GM19324 (cell line): ENCODE measurements at regions not wholly inside any gene's neighbourhood (a gene's known extent, or its start where the extent isn't known, plus 50 kb on each side); places are given as distances from the start of the nearest gene placed in this dataset.
A peak's percentile ranks its signal among the peaks of the same experiment; 100 is the strongest.
"Not testable (repeated sequence)": the region's sequence is repeated elsewhere in the genome, so short reads cannot be mapped to it uniquely, and the experiment has no call there.

Experiments used
- ATAC-seq: cut with Tn5 transposase; IDR thresholded peaks from one replicate; pipeline ENCODE4 v1.9.1; 2021; ENCODE audit warnings: mild to moderate bottlenecking, moderate library complexity; ENCODE audit not compliant: unreplicated experiment, low FRiP score

DNA sequence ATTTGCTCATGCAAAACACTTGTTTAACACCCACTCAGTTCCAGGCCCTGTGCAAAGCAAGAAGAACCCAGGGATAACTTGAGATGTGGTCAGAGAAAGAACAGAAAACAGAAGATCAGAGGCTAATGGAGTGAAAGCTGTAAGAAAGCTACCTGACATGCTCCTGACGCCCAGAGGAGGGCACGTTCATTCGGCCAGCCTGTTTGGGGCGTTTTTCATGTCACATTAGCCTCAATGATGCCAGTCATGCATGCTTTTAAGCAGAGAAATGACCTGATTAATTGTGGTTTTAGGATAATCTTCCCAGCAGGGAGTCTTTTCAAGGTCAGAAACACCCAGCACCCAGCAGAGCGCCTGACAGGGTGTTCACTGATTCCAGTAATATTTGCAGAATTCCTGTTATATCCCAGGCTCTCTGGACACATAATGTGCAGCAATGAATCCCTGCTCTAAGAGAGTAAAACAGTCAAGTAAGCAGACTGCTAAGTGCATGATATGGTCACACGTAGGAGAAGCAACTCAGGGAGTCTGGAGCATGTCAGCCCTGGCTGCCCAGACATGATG, 320.0 kb downstream of the LRATD1 start:
- ATAC-seq: no peak

DNA sequence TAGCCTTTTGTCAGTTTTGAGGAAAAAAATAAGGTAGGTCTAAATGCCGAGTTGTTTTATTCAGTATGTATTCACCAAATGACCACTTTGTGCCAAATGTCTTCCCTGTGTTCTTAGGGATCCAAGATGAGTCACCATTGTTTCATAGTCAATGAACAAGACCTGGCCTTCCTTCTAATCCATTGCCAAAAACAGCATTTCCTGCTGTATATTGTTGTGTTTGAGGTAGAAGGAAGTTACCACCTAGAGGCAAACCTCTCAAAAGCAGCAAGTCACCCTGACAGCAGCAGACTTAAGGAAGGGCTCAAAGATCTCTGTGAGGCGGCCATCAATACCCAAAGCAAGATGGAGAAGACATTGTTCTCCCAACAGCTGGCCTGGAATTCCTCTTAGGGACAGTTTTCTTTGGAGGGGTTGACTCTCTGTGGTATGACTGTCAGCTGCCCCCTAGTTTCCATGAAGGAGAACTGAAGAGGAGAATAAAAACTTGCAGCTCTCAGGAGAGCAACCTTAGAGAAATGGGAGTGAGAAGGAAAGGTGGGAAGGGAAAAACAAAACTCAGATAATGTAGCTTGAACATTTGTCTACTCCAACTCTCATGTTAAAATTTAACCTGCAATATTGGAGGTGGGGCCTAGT, 328.3 kb downstream of the LRATD1 start:
- no peak for ATAC-seq

DNA sequence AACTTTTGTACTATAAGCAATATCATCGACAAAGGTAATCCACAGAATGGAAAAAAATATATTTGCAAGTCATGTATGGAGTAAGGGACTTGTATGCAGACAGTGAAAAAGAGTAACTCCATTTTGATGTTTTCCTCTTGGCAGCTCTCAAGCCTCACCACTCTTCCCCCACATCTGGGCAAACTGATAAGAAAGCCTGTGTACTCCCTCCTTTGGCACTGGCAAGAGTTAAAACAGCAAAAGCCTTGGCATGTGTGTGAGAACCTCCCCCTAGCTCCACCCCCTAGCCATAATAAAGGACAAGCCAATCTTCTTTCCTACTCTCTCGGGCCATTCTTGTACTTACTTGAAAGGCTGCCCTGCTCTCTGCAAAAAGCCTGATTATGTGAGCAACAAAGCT, 335.2 kb downstream of the LRATD1 start:
- ATAC-seq: no peak

DNA sequence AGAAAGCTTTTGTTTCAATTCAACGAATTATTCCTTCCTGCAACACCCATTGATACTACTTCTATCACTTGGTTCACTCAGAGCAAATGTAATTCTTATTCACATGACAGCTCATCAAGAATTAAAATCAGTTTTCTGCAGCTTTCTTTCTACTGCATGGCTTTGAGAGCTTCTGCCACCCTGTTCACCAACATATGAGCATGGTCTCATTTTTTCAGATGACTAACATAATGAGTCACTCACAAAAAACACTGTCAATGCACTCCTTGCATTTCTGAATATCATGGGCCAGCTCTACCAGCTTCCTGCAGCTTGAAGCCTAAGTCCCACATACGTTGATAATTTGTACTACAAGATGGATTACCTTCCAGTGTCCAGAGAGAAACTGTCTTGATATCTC, 342.9 kb downstream of the LRATD1 start:
- no peak for ATAC-seq

DNA sequence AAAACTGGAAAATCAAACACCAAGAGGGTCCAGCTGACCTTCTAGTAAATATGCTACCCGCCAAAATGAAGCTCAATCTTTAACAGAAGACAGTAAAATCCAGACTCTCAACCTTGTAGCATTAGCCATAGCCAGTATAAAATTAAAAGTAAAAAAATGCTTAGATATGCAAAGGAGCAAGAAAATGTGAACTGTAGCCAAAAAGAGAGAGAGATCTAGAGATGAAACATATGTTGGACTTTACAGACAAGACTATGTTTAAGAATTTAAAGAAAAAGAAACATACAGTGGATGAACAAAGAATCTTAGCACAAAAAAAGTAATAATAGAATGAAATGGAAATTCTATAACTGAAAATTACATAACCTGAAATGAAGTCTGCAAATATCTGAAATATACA, 344.5 kb downstream of the LRATD1 start:
- no peak for ATAC-seq

DNA sequence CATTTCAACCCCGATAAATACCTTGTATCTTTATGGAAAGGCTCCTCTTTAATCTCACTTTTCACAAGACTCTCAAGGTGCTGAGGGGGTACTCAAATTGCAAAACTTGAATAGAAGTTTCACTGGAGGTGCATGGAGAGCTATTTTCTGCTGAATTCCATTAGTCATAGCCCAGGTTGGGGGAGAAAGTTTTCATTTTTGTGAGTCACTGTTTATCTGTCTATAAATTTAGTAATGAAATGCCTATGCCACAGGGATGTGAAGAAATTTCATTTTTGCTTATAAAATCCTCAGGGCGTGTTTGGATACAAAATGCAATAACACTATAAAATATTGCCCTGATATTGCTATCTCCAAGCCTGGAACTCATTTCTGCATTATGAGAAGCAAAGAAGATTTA, 346.3 kb downstream of the LRATD1 start:
- ATAC-seq: no peak

DNA sequence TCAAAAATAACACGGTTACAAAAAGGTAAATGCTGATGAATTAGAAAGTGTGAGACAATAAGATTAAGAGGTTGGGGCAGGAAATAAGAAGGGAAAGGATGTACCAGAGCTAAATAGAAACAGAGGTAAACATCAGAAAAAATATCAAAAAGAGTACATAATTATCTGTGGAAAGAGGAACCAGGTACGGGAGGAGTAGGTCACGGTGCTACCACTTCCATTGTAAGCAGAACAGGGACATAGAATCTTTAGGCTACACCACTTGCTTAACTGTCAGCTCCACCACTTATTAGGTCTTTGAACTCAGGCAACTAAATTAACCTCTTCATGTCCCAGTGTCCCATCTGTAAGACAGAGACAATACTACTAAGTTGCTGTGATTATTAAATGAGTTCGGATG, 350.3 kb downstream of the LRATD1 start:
- no peak for ATAC-seq

DNA sequence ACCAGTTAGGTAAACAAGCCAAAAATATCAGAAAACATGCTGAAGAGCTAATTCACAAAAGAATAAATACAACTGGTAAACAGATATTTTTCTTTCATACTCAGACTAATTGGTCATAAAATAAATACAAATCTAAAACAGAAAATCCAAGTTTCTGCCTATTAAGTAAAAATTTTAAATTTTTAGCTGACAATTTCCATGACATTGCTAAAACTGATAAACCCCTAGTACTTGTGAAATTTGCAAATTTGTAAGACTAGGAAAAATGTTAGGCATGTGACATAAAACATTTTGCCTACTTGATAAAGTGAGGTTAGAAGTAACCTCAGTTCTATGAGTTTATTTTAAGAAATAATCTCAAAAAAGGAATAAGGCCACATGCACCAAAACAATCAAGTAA, 356.1 kb downstream of the LRATD1 start:
- no peak for ATAC-seq

DNA sequence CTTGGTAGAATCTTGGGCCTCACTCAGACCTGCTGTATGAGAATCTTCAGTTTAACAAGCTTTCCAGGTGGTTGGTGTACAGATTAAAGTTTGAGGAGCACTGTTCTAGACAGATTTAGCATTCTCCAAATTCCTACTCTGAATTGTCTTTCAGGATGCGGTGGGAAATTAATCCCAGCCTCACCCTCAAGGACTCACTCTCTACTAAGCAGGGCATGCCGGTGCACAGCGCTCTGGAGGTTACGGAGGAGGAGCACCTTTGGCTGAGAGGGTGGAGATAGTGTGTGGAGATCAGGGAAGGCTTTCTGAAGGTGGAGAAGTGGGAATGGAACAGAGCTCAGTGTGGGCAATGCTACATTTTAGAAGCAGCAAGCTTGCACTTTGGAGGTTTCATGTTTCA, 359.2 kb downstream of the LRATD1 start:
- no peak for ATAC-seq

DNA sequence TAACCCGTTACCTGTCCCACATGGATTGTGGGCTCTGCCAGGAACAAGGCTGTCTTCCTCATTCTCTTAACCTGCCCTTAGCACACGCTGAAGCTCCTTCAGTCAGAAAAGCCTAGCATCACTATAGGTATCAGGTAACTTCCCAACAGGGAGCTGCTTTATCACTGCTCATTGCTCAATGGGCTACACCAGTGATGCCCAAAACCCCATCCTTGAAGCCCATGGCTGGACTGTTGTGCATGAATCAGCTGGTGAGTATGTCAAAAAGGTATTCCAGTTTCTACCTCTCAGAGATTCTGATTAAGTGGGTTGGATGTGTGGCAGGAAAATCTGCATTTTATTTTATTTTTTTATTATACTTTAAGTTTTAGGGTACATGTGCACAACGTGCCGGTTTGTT, 362.2 kb downstream of the LRATD1 start:
- no peak for ATAC-seq

DNA sequence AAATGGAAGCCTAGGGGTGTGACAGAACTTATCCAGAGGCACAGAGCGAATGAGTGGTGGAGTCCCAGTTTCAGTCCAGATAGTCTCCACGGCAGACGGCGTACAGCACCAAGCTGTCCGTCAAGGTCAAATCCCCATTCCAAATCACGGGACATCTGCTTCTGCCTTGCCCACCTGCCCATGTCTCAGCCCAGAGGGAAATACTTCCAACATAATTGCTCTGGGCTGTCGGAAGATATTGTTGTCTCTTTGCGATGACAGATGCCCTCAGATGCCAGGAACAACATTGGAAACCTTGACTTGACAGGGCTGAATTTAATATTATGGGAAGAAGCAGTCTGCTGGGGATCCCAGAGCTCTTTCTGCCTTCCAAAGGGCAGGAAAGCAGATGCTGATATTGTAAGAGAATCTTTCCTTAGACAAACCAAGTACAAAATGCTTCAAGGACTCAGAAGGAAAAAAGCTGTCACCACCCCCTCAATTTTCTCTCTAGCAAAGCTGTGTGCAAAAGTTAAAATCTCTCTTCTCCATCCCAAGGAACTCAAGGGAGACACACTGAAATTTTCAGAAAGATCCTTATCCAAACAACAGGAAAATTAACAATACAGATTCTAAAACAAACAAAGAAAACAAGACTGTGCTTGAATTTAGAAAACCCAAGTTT, 364.0 kb downstream of the LRATD1 start:
- no peak for ATAC-seq

DNA sequence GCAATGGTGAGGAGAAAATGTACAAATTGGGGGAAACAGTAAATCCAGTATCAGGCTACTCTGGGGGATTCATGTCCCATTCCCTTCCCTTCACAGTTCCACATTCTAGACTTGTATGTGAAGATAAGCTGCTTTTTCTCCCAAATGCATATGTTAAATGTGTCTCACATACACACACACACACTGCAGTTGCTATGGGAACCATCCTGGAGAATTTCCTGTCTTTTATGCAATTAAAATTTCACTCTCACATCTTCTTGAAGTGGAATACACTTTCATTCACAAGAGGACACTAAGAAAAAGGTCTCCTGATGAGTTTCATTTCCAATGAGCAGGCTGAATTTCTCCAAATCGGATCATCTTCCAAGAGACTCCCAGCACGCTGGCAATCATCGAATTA, 366.0 kb downstream of the LRATD1 start:
- ATAC-seq: no peak

DNA sequence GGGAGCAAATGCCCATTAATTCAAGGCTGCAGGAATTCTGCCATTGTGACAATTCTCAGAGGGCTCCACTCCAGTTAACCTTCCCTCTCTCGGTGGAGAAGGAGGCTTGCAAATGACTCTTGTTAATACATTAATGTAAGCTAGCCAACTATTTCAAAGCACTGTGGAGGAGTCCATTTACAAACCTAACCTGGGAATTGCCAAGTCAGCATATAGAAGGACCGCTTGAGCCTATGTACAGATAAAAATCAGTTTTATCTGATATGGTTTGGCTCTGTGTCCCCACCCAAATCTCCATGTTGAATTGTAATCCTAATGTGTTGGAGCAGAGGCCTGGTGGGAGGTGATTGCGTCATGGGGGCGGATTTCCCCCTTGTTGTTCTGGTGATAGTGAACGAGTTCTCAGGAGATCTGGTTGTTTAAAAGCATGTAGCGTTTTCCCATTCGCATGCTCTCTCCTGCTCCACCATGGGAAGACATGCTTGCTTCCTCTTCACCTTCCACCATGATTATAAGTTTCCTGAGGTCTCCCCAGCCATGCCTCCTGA, 366.7 kb downstream of the LRATD1 start:
- no peak for ATAC-seq

DNA sequence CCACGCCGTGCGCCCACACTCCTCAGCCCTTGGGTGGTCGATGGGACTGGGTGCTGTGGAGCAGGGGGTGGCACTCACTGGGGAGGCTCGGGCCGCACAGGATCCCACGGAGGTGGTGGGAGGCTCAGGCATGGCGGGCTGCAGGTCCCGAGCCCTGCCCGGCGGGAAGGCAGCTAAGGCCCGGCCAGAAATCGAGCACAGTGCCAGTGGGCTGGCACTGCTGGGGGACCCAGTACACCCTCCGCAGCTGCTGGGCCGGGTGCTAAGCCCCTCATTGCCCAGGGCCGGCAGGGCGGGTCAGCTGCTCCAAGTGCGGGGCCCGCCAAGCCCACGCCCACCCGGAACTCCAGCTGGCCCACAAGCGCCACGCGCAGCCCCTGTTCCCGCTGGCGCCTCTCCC, 370.0 kb downstream of the LRATD1 start:
- ATAC-seq: not testable (repeated sequence)

DNA sequence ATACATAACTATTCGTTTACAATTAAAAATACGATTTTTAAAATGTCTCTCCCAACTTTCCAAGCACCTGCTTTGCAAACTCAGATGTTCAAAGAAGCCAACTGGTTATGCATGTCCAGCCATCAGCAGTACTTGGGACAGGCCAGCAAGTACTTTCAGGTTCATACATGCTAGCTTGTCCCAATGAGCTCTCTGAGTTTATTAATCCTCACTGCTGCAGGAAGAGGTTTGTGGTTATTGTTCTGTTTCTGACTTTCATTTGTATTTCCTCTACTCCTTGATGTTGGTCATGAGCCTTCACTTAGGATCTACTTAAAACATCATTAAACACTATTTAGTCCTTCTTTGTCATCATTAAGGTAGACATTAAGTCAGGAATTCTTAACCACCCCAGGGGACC, 374.1 kb downstream of the LRATD1 start:
- ATAC-seq: no peak

DNA sequence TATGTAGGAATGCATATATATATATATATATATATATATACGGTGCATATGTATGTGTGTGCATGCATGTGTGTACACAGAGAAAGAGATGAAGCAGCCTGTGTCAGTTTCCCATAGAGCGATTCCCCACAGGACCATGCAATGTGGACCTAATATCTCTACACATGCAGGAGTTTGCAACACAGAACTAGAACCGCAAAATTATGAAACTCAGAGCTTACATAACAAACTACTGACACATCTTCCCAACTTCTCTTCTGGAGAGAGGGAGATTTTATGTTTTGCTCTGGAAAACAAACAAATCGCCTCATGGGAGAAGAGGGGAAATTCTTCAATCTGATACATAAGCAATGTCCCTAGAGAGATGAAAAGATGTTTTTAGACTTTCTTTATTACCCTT, 377.2 kb downstream of the LRATD1 start:
- no peak for ATAC-seq

DNA sequence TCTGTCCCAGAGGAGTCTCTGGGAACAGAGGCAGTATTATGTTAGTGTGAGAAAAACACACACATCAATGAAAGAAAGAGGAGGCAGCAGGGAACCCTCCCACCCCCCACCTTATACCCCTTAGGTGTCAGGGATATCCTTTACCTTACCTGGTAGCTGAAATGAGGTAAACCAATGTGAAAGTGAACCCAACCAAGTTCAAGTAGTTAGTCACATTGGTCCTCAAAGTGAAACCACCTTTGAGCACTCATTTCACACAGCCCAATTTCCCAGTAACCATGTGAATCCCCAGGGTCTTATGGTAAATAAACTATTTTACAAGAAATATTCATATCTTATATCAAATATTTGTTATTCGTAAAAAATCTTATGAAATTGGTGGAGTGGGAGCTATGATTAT, 377.8 kb downstream of the LRATD1 start:
- ATAC-seq: no peak

DNA sequence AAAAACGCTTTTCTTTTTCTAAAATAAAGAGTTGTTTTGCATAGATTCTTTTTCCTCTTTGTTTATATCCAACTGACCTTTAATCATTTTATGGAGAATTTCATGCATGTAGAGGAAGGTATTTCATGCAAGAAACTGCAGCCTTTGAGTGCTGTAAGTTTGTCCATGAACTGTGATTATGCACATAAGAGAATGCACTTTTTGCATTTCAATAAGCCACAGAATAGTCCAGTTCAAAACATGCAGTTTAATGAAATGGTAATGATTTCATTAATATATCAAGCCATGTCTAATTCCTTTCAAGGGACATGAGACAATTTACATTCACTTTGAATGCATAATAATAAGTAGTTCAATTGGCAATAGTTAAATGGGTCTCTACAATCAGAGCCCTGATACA, 386.3 kb downstream of the LRATD1 start:
- no peak for ATAC-seq

DNA sequence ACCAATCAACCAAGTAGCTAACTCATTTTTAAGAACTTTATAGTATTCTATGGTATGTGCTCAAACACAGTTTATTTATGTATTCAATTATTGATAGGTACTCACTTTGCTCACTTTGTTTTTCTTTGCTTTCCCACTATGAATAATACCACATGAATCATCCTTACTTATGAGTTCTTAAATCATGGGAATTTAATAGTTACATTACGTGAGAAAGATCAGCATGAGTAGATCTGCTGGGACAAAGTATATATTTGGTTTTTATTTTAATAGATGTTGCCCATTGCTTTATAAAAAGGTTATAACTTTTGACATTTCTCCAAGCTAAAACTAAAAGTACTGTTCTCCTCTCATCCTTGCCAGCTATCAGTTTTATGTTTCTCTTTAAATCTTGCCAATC, 390.7 kb downstream of the LRATD1 start:
- ATAC-seq: no peak

DNA sequence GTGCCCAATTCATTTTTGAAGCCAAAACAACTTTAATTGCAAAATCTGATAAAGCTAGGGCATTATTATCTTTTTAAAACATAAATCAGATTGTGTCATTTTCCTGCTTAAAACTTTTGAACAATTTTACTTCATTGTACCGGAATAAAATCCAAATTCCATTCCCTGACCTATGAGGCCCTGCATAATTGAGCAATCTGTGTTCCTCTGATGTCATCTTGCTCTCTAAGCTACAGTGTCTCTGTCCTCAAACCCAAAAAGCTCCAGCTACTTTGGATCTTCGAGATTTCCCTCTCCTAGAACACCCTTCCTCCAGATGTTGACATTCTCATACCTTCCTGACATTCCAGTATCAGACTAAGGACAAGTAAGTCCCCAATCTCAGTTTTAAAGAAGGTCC, 395.9 kb downstream of the LRATD1 start:
- ATAC-seq: no peak

DNA sequence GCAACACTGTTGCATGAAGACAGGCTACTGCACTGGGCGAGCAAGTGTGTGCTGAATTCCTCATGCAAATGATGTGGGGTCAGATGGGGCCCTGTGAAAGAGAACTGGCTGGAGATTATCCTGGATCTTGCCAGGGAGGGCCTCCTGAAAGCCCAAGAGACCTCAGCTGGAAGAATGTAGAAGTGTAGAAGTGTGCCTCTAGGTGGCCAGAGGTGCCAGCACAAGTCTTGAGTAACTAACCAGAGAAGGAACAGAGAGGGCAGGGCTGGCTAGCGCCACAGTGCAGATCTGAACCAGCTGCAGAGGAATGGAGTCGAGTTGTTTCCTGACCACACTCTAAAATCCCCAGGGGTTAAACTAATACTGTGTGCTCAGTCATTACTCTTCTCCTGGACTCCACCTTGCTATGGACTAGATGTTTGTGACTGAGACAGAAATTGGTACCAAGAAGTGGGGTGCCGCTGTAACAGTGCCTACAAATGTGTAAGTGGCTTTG, 399.3 kb downstream of the LRATD1 start:
- peak; percentile 85 for ATAC-seq

DNA sequence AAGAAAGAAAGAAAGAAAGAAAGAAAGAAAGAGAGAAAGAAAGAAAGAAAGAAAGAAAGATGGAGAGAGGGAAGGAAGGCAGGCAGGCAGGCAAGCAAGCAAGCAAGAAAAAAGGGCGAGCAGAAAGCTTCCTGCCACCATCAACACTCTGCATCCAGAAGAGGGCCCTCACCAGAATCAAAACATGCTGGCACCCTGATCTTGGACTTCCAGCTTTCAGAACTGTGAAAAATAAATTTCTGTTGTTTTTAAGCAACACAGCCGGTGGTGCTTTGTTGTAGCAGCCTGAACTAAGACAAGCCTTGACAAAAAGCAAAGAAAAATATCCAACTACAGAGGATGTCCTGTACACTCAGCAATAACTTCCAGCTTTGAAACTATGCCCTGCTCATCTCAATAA, 401.7 kb downstream of the LRATD1 start:
- no peak for ATAC-seq
